BE2C (cell line): ENCODE measurements at regions not wholly inside any gene's neighbourhood (a gene's known extent, or its start where the extent isn't known, plus 50 kb on each side); places are given as distances from the start of the nearest gene placed in this dataset.
A peak's percentile ranks its signal among the peaks of the same experiment; 100 is the strongest.
"Not testable (repeated sequence)": the region's sequence is repeated elsewhere in the genome, so short reads cannot be mapped to it uniquely, and the experiment has no call there.

ENCODE experiments used
- DNase-seq: peaks from one replicate; pipeline ENCODE4 v3.0.0-alpha.2; 2020
- H3K27me3 ChIP-seq: fragments of 250-450 bp; sonication (Bioruptor Pico); 2 replicates; pipeline ENCODE4 v1.5.1; 2020; ENCODE audit warnings: mild to moderate bottlenecking
- H3K36me3 ChIP-seq: fragments of 250-450 bp; sonication (Bioruptor Pico); 2 replicates; pipeline ENCODE4 v1.5.1; 2020; ENCODE audit warnings: mild to moderate bottlenecking
- H3K4me1 ChIP-seq: fragments of 250-450 bp; sonication (Bioruptor Pico); 2 replicates; pipeline ENCODE4 v1.5.1; 2020
- H3K4me3 ChIP-seq: 2 replicates; pipeline ENCODE4 v1.5.1; 2011; ENCODE audit warnings: low read depth, low read length
- H3K9me3 ChIP-seq: fragments of 250-450 bp; sonication (Bioruptor Pico); 2 replicates; pipeline ENCODE4 v1.5.1; 2020
- TF ChIP-seq, protein P1 (sequence below): IDR thresholded peaks from 2 replicates; pipeline ENCODE4 v1.5.1; 2012; ENCODE audit warnings: mild to moderate bottlenecking, low read depth, low read length

DNA sequence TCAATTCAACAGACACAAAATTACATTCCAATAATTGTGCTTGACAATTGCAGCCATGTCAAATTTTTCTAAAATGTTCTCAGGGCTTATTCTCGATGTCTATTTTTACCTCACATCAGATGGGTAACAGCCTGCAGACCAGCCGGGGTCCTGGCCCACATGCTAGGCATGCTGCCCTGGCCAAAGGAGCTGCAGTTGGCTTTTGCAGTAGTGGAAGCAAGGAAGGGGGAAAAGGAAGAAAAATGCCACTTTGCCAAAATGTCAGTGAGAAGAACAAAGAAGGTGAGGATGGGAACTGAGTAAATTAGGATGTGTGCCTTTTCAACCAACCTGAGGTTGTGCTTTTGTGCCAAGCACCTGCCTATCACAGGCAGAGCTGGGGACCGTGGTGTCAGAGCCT, 161.0 kb downstream of the FOXB1 start:
- TF ChIP-seq, protein P1, sequence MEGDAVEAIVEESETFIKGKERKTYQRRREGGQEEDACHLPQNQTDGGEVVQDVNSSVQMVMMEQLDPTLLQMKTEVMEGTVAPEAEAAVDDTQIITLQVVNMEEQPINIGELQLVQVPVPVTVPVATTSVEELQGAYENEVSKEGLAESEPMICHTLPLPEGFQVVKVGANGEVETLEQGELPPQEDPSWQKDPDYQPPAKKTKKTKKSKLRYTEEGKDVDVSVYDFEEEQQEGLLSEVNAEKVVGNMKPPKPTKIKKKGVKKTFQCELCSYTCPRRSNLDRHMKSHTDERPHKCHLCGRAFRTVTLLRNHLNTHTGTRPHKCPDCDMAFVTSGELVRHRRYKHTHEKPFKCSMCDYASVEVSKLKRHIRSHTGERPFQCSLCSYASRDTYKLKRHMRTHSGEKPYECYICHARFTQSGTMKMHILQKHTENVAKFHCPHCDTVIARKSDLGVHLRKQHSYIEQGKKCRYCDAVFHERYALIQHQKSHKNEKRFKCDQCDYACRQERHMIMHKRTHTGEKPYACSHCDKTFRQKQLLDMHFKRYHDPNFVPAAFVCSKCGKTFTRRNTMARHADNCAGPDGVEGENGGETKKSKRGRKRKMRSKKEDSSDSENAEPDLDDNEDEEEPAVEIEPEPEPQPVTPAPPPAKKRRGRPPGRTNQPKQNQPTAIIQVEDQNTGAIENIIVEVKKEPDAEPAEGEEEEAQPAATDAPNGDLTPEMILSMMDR = no peak
- no peak overlapping the region for H3K4me3 ChIP-seq
- H3K36me3 ChIP-seq = no peaks in the 10 kb centered on the region
- DNase-seq = no peak
- H3K27me3 ChIP-seq = peaks cover 27% of the 10 kb centered on the region
- H3K4me1 ChIP-seq = no peaks in the 10 kb centered on the region
- H3K9me3 ChIP-seq = no peaks in the 10 kb centered on the region; the same call in 1 of the 2 replicates

DNA sequence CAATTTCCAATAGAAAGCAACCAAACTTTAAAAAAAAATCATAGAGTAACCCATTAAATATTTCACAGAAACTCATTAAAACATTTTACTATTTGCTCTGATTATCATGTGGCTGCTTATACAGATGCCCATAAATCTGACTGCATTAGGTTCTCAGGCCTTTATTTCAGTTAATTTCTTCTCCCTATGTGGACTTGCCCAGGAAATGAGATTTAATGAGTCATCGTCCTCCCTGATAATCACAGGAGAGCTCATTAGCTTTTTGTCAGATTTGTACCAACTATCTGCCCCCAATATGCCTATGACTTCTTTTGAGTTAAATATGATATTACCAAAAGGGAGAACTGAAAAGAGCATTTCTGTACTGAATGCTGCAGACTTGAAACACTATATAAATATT, 168.0 kb downstream of the FOXB1 start:
- no peak overlapping the region for H3K4me3 ChIP-seq
- H3K36me3 ChIP-seq = no peaks in the 10 kb centered on the region
- TF ChIP-seq, protein P1 = no peak
- no peaks in the 10 kb centered on the region for H3K4me1 ChIP-seq
- H3K27me3 ChIP-seq = peaks cover 19% of the 10 kb centered on the region
- H3K9me3 ChIP-seq = no peaks in the 10 kb centered on the region
- DNase-seq = no peak

DNA sequence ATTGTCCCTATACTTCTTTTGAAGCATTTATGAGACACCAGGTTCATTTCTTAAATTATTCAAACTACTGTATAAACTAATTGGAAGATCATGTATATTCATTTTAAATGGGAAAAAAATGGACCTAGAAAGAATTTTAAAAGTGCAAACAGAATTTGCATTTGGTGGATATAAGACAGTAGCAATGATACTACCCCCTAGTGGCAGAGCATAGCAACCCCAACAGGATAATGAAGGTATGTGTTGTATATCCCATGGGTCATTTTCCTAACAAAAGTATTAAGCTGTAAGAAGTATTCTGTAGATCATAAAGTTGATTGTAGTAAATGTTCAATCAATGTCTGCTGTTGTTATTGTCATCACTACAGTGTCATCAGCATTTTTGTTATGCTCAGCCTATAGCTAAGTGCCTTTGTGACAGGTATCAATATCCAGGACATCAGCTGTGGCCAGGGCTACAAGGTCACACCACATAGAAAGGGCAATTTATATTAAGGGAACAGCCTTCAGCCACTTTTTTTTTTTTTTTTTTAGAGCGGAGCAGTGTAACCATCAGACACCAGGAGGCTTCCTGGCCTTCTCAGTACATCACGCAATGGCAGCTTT, 175.8 kb downstream of the FOXB1 start:
- Histone ChIP-seq H3K4me3 (no peak overlapping the region), H3K4me1 (no peaks in the 10 kb centered on the region), H3K27me3 (peaks cover 55% of the 10 kb centered on the region), H3K9me3 (no peaks in the 10 kb centered on the region), H3K36me3 (no peaks in the 10 kb centered on the region)
- TF ChIP-seq, protein P1 = peak; percentile 92
- DNase-seq = peak; percentile 24

DNA sequence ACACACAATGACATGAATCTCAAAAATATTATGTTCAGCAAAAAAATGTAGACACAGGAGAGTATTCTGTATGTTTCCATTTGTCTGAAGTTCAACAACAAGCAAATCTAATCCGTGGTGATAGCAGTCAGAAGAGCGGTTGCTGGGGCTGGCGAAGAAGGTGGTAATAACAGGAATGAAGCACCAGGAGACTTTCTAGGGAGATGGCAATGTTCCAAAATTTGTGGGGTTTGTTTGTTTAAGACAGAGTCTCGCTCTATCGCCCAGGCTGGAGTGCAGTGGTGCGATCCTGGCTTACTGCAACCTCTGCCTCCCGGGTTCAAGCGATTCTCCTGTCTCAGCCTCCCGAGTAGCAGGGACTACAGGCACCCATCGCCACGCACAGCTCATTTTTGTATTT, 177.8 kb downstream of the FOXB1 start:
- peaks cover 54% of the 10 kb centered on the region for H3K27me3 ChIP-seq
- H3K4me3 ChIP-seq, H3K4me1 ChIP-seq, H3K36me3 ChIP-seq, H3K9me3 ChIP-seq, DNase-seq: not testable (repeated sequence)

DNA sequence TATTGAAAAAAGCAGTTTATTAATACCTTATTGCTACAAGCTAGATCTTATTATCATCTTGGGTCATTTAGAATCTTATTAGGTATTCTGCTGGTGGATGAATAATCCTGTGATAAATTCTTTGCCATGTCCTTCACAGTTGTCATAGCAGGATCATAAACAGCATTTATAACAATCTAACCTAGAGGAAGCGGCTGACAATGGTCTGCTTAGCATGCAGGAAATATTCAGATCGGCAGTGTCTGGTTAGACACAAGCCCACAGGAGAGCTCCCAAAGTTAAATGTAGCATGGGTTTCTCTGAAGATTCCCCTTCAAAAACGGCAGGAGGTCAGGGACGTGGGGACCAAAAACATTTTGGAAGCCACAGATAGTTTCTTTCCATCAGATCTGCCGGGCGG, 179.3 kb downstream of the FOXB1 start:
- H3K4me1 ChIP-seq = no peaks in the 10 kb centered on the region
- peaks cover 44% of the 10 kb centered on the region for H3K27me3 ChIP-seq
- no peak overlapping the region for H3K4me3 ChIP-seq
- no peak for DNase-seq
- TF ChIP-seq, protein P1 = no peak
- H3K36me3 ChIP-seq = no peaks in the 10 kb centered on the region
- no peaks in the 10 kb centered on the region for H3K9me3 ChIP-seq

DNA sequence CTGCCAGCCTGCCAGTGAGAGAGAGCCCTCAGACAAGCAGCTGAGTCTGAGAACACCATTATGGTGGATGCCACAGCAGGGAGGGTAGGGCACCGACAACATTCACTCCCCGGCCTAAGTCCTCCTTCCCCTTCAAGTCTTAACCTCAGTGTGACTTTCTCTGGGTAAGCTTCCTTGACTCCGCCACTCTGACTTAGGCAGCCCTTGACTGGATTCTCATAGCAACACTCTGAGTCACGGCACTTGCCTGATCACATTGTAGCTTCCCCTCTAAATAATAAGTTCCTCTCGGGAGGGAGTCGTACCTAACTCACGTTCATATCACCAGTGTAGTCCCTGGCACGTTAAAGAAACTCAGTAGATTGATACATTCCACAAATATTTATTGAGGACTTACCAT, 180.5 kb downstream of the FOXB1 start:
- TF ChIP-seq, protein P1 = no peak
- Histone ChIP-seq H3K36me3 (no peaks in the 10 kb centered on the region), H3K4me1 (no peaks in the 10 kb centered on the region), H3K4me3 (no peak overlapping the region), H3K9me3 (no peaks in the 10 kb centered on the region), H3K27me3 (peaks cover 51% of the 10 kb centered on the region)
- no peak for DNase-seq

DNA sequence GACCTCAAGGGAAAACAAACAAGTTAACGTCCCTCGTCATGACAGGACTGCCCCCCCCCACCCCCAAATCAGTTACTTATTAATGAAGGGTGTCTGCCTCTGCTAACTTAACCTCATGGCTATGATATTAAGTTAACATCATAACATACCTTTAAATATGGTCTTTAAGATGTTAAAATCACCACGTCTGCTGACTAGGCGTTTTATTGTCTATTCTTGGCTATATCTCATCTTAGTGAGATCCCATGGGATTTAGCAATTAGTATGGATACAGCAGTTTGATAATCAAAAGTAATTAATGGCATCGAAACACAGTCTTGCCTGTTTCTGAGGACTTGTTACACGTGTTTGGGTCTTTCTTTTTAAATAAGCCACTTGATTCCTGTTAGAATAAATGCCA, 186.9 kb downstream of the FOXB1 start:
- no peaks in the 10 kb centered on the region for H3K36me3 ChIP-seq
- no peak for DNase-seq
- H3K4me1 ChIP-seq = no peaks in the 10 kb centered on the region
- TF ChIP-seq, protein P1 = no peak
- H3K9me3 ChIP-seq = no peaks in the 10 kb centered on the region
- no peak overlapping the region for H3K4me3 ChIP-seq
- peaks cover 49% of the 10 kb centered on the region for H3K27me3 ChIP-seq
